ENCODE measurements at regions not wholly inside any gene's neighbourhood (a gene's known extent, or its start where the extent isn't known, plus 50 kb on each side); places are given as distances from the start of the nearest gene placed in this dataset.

DNA sequence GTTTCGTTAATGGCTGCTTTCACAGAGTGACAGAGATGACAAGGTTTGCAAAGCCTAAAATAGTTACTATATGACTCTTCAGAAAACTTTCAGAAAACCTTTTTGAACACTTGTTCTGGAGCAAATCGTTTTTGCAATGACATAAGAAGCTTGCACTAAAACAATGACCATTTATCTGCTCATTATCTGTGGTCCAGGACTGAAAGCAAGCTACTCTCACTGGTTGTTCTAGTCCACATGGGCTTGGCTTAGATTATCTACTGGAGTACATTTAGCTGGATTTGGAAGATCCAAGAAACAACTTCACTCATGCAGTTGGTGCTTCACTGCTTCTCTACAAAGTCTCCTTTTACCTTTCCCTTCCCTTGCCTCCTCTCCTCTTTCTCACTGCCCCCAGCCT is 1836.4 kb upstream of the AGA start:
- no peak overlapping the region for H3K4me3 Mint-ChIP-seq
- no peaks in the 10 kb centered on the region for H3K4me1 Mint-ChIP-seq
- no peak overlapping the region for H3K27ac Mint-ChIP-seq
- no peaks in the 10 kb centered on the region for H3K9me3 Mint-ChIP-seq
- H3K27me3 Mint-ChIP-seq (ENCODE audit: low read depth), result no peaks in the 10 kb centered on the region
- H3K36me3 Mint-ChIP-seq (ENCODE audit: low read depth), result no peaks in the 10 kb centered on the region
- no peak for TF ChIP-seq CTCF (IDR thresholded peaks at IDR 0.05; ENCODE audit: unreplicated experiment in 3 of 3)

- TF ChIP-seq CTCF (IDR thresholded peaks at IDR 0.05; ENCODE audit: unreplicated experiment in 3 of 3), result no peak
- Mint-ChIP-seq H3K9me3 (no peaks in the 10 kb centered on the region), H3K27me3 (ENCODE audit: low read depth) (no peaks in the 10 kb centered on the region), H3K27ac (no peak overlapping the region), H3K4me1 (no peaks in the 10 kb centered on the region), H3K4me3 (no peak overlapping the region), H3K36me3 (ENCODE audit: low read depth) (no peaks in the 10 kb centered on the region)
Observed at GRCh38 chr4:179285696-179286095, 1843.5 kb upstream of the AGA start.

DNA sequence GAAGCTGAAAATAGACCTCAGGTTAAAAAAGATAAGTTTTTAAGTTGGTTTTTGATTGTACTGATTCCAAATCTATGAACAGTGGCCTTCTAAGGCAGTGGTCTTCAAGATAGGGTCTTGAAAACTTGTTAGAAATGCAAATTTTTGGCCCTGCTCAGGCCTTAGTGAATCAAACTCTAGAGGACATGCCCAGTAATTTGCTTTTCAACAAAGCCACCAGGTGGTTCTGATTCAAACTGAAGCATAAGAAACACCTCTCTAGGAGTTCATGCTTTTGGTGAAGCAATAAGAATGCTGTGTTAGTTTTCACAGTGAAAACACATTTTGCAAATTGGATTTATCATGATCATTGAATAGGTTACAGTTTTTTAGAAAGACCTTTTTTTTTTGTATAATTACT is 1849.4 kb upstream of the AGA start:
- H3K9me3 Mint-ChIP-seq, result no peaks in the 10 kb centered on the region
- no peak overlapping the region for H3K27ac Mint-ChIP-seq
- H3K4me3 Mint-ChIP-seq, result no peak overlapping the region
- peaks cover 5% of the 10 kb centered on the region for H3K4me1 Mint-ChIP-seq
- no peaks in the 10 kb centered on the region for H3K27me3 Mint-ChIP-seq (ENCODE audit: low read depth)
- TF ChIP-seq CTCF (IDR thresholded peaks at IDR 0.05; ENCODE audit: unreplicated experiment in 3 of 3), result no peak
- H3K36me3 Mint-ChIP-seq (ENCODE audit: low read depth), result no peaks in the 10 kb centered on the region

- H3K4me1 Mint-ChIP-seq, result peaks cover 5% of the 10 kb centered on the region
- no peak overlapping the region for H3K27ac Mint-ChIP-seq
- H3K36me3 Mint-ChIP-seq (ENCODE audit: low read depth), result no peaks in the 10 kb centered on the region
- H3K27me3 Mint-ChIP-seq (ENCODE audit: low read depth), result no peaks in the 10 kb centered on the region
- no peak for TF ChIP-seq CTCF (IDR thresholded peaks at IDR 0.05; ENCODE audit: unreplicated experiment in 3 of 3)
- H3K9me3 Mint-ChIP-seq, result peaks cover 4% of the 10 kb centered on the region
- H3K4me3 Mint-ChIP-seq, result no peak overlapping the region
Observed at GRCh38 chr4:179292468-179292867, 1850.2 kb upstream of the AGA start.

DNA sequence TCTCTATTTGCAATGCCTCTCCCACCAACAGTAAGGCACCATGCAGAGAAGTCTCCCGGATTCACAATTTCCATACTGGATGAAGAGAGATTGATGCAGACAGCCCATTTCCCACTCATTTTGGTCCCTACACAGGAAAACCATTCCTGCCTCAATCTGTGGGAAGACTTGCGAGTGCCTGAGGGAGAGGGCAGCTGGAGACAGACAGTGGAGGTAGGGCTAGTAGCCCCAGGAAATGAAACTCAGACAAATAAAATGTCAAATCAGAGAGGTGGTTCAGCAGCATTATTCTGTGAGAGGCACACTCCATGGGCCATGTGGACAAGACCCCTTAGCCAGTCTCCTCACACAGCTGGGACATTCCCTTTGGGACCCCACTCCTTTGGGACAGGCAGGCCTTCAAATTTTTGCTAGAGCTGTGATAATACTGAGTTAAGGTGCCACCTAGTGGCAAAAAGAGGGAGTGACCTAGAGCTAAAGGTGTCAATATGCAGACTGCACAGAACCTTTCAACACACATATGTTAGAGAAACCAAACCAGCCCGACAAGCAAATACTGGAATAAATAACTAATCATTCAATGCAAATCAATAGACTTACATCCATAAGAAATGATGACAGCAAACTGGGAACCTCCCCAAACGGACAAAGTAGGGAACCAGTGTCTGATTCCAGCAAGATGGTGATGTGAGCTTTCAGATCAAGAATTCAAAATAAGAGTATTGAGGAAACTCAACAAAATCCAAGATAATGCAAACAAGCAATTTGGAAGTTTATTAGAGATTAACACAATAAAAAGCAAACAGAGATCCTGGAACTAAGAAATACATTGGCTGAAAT is 1865.3 kb upstream of the AGA start:
- H3K4me1 Mint-ChIP-seq, result no peaks in the 10 kb centered on the region
- H3K36me3 Mint-ChIP-seq (ENCODE audit: low read depth), result no peaks in the 10 kb centered on the region
- no peaks in the 10 kb centered on the region for H3K27me3 Mint-ChIP-seq (ENCODE audit: low read depth)
- TF ChIP-seq CTCF (IDR thresholded peaks at IDR 0.05; ENCODE audit: unreplicated experiment in 3 of 3), result peak; percentile 45 to 65 (median 55)
- peaks cover 30% of the 10 kb centered on the region for H3K9me3 Mint-ChIP-seq
- H3K27ac Mint-ChIP-seq, result no peak overlapping the region
- no peak overlapping the region for H3K4me3 Mint-ChIP-seq

GRCh38 chr4:179313823-179314222 is 1871.6 kb upstream of the AGA start:
- Mint-ChIP-seq H3K27ac (no peak overlapping the region), H3K4me1 (no peaks in the 10 kb centered on the region), H3K36me3 (ENCODE audit: low read depth) (no peaks in the 10 kb centered on the region), H3K27me3 (ENCODE audit: low read depth) (no peaks in the 10 kb centered on the region), H3K9me3 (peaks cover 19% of the 10 kb centered on the region), H3K4me3 (no peak overlapping the region)
- no peak for TF ChIP-seq CTCF (IDR thresholded peaks at IDR 0.05; ENCODE audit: unreplicated experiment in 3 of 3)
